Osteocyte (in vitro differentiated cells): ENCODE measurements at regions not wholly inside any gene's neighbourhood (a gene's known extent, or its start where the extent isn't known, plus 50 kb on each side); places are given as distances from the start of the nearest gene placed in this dataset.

Experiments used
- DNase-seq: peaks from one replicate; pipeline ENCODE4 v3.0.0; 2021; ENCODE audit warnings: mixed read lengths; ENCODE audit not compliant: unreplicated experiment; ENCODE audit errors: extremely low spot score
- H3K27ac Mint-ChIP-seq: one replicate; pipeline ENCODE4 v1.8.0; 2021; ENCODE audit warnings: mild to moderate bottlenecking, mixed read lengths; ENCODE audit not compliant: unreplicated experiment
- H3K27me3 Mint-ChIP-seq: one replicate; pipeline ENCODE4 v1.8.0; 2021; ENCODE audit warnings: mixed read lengths; ENCODE audit not compliant: unreplicated experiment
- H3K36me3 Mint-ChIP-seq: one replicate; pipeline ENCODE4 v1.8.0; 2021; ENCODE audit warnings: mixed read lengths; ENCODE audit not compliant: unreplicated experiment
- H3K4me1 Mint-ChIP-seq: one replicate; pipeline ENCODE4 v1.8.0; 2021; ENCODE audit warnings: mixed read lengths; ENCODE audit not compliant: unreplicated experiment
- H3K4me3 Mint-ChIP-seq: one replicate; pipeline ENCODE4 v1.8.0; 2021; ENCODE audit warnings: mild to moderate bottlenecking, moderate library complexity, mixed read lengths; ENCODE audit not compliant: unreplicated experiment
- H3K9me3 Mint-ChIP-seq: one replicate; pipeline ENCODE4 v1.8.0; 2021; ENCODE audit warnings: mixed read lengths; ENCODE audit not compliant: unreplicated experiment
- TF ChIP-seq, protein P1 (sequence below): fragments of 200-600 bp; sonication (generic); IDR thresholded peaks from 2 replicates; pipeline ENCODE4 v1.5.0; 2021; ENCODE audit warnings: antibody characterized with exemption, mild to moderate bottlenecking, moderate library complexity

DNA sequence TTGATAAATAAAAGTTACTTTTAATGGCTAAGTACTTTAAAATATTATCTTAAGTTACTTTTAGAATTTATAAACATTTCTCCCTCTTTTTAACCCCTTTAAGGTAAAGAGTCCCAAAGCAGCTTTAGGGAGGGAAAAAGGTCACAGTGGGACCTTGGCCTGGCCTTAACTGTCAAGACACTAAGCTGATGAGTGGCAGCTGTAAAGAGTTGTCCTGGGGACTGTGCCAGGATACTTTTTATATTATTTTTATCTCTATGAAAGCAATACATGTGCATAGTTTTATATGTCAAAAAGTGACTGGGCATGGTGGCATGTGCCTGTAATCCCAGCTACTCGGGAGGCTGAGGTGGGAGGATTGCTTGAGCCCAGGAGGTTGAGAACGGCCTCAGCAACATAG is 94.2 kb upstream of the RESF1 start:
- TF ChIP-seq, protein P1, sequence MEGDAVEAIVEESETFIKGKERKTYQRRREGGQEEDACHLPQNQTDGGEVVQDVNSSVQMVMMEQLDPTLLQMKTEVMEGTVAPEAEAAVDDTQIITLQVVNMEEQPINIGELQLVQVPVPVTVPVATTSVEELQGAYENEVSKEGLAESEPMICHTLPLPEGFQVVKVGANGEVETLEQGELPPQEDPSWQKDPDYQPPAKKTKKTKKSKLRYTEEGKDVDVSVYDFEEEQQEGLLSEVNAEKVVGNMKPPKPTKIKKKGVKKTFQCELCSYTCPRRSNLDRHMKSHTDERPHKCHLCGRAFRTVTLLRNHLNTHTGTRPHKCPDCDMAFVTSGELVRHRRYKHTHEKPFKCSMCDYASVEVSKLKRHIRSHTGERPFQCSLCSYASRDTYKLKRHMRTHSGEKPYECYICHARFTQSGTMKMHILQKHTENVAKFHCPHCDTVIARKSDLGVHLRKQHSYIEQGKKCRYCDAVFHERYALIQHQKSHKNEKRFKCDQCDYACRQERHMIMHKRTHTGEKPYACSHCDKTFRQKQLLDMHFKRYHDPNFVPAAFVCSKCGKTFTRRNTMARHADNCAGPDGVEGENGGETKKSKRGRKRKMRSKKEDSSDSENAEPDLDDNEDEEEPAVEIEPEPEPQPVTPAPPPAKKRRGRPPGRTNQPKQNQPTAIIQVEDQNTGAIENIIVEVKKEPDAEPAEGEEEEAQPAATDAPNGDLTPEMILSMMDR: no peak

DNA sequence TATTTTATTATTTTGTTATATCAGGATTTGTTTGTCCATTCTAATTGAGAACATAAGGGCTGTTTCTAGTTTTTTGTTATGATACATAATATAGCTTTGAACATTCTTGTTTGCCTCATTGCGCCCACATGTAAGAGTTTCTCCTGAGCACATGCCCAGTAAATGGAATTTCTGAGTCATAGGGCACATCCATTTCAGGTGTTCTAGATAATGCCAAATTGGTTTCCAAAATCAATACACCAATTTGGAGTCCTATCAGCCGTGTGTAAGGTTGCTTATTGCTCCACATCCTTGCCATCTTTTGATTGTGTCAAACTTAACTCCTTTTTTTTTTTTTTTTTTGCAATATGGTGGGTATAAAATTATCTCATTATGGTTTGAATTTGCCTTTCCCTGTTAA is 97.9 kb upstream of the RESF1 start:
- TF ChIP-seq, protein P1: no peak
- no peaks in the 10 kb centered on the region for H3K9me3 Mint-ChIP-seq
- peaks cover 7% of the 10 kb centered on the region for H3K27me3 Mint-ChIP-seq
- H3K4me1 Mint-ChIP-seq: no peaks in the 10 kb centered on the region
- no peaks in the 10 kb centered on the region for H3K36me3 Mint-ChIP-seq
- no peak overlapping the region for H3K27ac Mint-ChIP-seq
- H3K4me3 Mint-ChIP-seq: no peak overlapping the region
- peak; percentile 0 for DNase-seq

More for the DNA sequence above, 94.2 kb upstream of the RESF1 start:
- Mint-ChIP-seq H3K9me3 (no peaks in the 10 kb centered on the region), H3K27me3 (peaks cover 7% of the 10 kb centered on the region), H3K36me3 (no peaks in the 10 kb centered on the region), H3K4me3 (no peak overlapping the region), H3K4me1 (no peaks in the 10 kb centered on the region), H3K27ac (no peak overlapping the region)
- peak; percentile 8 for DNase-seq

DNA sequence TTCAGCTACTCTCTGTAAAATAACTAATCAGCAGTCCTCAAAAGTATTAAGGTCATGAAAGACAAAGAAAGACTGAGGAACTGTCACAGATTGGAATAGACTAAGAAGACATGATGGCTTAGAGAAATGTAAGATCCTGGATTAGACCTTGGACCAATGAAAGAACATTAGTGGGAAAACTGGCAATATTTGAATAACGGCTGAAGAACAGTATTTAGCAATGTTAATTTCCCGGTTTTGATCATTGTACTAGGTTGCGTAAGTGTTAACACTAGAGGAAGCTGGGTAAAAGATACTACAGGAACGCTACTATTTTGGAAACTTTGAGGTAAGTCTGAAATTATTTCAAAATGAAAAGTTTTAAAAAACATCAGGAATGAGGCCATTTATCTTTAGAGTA is 98.8 kb upstream of the RESF1 start:
- Mint-ChIP-seq H3K4me1 (no peaks in the 10 kb centered on the region), H3K4me3 (no peak overlapping the region), H3K27me3 (peaks cover 7% of the 10 kb centered on the region), H3K9me3 (peaks cover 2% of the 10 kb centered on the region), H3K36me3 (no peaks in the 10 kb centered on the region), H3K27ac (no peak overlapping the region)
- DNase-seq: no peak
- TF ChIP-seq, protein P1: no peak

DNA sequence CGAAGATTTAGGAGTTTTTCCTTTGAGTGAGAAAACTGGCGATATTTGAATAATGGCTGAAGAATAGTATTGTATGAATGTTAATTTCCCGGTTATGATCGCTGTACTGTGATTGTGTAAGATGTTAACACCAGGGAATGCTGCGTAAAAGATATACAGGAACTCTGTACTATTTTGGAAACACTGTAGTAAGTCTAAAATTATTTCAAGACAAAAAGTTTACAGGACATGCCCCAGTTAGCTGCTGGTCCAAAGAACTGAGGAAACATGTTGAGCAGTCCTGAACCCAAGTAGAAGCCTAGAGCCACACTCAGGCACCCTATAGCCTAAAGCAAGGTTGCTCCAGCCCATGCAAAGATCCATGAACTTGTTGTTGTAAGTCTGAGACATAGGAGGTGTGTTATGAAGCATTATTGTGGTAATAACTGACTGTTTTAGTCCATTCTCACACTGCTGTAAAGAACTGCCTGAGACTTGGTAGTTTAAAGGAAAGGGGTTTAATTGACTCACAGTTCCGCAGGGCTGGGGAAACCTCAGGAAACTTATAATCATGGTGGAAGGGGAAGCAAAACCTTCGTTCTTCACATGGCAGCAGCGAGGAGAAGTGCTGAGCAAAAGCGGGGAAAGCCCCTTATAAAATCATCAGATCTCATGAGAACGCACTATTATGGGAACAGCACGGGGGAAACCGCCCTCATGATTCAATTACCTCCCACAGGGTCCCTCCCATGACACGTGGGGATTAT is 99.8 kb upstream of the RESF1 start:
- Mint-ChIP-seq H3K27me3 (peaks cover 7% of the 10 kb centered on the region), H3K36me3 (no peaks in the 10 kb centered on the region), H3K27ac (no peak overlapping the region), H3K9me3 (peaks cover 4% of the 10 kb centered on the region), H3K4me3 (no peak overlapping the region), H3K4me1 (no peaks in the 10 kb centered on the region)
- TF ChIP-seq, protein P1: no peak
- DNase-seq: no peak

DNA sequence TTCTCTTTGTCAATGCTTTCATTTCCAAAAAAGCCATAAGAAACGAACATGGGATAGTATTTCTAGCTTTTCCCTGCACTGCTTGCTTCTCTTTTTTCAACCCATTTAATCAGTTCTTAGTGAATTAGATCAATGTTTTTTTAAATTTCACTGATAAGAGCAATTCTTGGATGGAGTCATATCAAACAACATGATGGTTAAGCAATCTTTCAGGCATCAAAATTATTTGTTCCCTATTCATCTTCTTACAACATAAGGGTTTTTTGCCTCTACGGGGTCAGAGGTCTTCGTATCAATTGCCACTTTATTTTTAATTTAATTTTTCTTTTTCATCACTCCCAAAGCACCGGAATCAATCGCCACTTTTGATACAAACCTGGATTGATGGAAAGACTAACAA is 103.8 kb upstream of the RESF1 start:
- Mint-ChIP-seq H3K27ac (no peak overlapping the region), H3K36me3 (no peaks in the 10 kb centered on the region), H3K27me3 (peaks cover 2% of the 10 kb centered on the region), H3K4me3 (no peak overlapping the region), H3K4me1 (no peaks in the 10 kb centered on the region), H3K9me3 (peaks cover 15% of the 10 kb centered on the region)
- TF ChIP-seq, protein P1: no peak
- no peak for DNase-seq
